HG03521 (cell line): ENCODE measurements at regions not wholly inside any gene's neighbourhood (a gene's known extent, or its start where the extent isn't known, plus 50 kb on each side); places are given as distances from the start of the nearest gene placed in this dataset.
A peak's percentile ranks its signal among the peaks of the same experiment; 100 is the strongest.
"Not testable (repeated sequence)": the region's sequence is repeated elsewhere in the genome, so short reads cannot be mapped to it uniquely, and the experiment has no call there.

Source experiments
- ATAC-seq: cut with Tn5 transposase; IDR thresholded peaks from one replicate; pipeline ENCODE4 v1.9.1; 2021; ENCODE audit warnings: mild to moderate bottlenecking, moderate library complexity; ENCODE audit not compliant: unreplicated experiment

DNA sequence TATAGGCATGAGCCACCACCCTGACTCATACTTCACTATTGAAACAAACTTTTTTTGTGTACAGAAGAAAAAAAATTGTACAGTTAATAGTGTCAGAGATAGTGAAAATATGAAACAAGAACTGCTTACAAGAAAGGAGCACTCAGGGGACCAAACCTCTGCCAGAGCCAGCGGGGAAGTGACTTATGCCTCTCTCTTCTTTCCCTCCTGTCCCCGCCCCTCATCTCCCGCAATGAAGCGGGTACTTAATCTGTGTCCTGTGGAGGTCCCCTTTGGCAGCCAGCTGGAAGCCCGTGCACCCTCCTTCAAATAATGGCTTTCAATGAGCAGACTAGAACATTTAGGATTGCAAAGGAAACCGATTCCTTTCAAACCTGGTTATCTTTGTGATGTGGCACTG lies 51.5 kb downstream of the PPIAL4A start:
- not testable (repeated sequence) for ATAC-seq

DNA sequence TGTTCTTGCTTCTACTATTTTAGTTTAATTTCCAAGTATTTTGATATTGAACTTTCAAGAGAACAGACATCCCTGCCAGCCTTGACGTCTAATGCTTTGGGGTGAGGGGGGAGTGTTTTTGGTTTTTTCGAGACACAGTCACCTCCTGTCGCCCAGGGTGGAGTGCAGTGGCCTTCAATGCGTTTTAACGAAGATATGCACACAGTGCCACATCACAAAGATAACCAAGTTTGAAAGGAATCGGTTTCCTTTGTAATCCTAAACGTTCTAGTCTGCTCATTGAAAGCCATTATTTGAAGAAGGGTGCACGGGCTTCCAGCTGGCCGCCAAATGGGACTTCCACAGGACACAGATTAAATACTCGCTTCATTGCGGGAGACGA lies 52.3 kb downstream of the PPIAL4A start:
- not testable (repeated sequence) for ATAC-seq

DNA sequence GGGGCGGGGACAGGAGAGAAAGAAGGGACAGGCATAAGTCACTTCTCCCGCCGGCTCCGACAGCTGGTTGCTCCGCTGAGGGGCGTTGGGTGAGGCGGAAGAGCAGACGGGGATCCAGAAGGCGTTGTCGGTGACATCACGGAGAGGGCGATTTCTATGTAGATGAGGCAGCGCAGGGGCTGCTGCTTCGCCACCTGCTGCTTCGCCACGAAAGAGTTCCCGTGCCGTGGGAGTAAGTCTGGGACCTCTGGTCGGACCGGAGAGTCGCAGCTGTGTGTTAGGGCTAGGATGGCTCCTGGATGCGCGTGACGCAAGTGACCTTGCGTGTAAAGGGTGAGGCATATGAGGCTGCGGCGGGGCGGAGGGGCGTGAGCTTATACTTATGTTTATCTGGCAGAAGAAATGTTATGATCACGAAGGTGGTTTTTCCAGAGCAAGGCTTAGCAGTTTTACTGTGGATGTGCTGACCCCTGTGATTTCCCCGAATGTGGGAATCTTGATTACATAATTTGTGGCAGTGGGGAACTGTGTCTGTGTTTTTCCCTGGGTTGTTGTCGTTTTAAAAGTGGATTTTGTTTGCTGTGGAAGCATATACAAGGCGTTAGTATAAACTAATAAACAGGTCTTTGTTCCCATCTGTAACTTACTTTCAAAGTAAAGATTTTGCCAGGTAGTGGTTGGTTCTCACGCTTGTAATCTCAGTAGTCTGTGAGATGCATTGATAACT lies 52.8 kb downstream of the PPIAL4A start:
- ATAC-seq, result peak; percentile 53

DNA sequence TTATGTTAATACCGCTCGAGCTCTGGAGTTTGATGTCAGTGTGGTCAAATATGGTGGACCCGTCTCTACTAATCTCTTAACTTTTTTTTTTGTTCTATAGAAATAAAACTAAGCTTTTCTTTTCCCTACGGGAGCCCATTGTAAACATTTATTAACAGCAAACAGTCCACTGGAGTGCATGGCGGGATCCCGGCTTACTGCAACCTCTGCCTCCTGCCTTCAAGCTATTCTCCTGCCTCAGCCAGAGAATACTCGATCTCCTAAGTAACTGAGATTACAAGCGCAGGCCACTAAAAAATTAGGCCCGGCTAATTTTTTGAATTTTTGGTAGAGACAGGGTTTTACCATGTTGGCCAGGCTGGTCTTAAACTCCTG lies 53.4 kb downstream of the PPIAL4A start:
- ATAC-seq, result peak; percentile 6

DNA sequence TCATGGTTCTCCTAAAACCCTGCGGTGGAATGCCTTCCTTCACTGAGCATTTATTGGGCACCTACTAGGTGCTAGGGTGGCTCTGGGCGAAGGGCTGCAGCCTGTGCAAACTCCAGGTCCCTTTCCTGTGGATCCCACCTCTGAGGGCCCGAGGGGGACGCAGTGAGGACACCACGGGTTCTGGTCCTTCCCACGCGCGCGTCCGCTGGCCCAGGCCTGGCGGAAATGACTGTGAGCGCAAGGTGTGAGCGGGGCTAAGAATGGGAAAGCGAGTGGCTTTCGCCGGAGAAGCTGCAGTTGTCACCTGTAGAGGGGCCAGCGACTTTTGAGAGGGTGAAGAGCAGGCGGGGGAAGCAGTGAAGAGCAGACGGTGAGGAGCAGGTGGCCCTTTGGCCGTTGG lies 55.1 kb downstream of the PPIAL4A start:
- ATAC-seq, result not testable (repeated sequence)

DNA sequence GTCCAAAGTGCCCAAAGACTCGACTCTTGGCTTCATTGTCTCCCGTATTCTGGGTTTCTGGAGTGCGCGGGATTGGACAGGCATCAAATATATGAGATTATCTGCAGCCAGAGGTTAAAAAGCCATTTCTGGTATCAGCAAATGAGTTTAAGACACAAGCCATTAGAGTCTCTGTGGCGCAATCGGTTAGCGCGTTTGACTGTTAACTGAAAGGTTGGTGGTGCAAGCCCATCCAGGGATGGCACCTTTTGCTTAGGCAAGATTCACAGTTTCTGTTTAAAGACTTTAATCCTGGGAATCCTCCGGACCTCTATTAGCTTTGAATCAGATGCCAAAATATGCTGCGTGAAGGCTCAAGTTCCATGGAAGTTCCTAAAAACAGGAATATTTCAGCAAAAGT lies 55.6 kb downstream of the PPIAL4A start:
- not testable (repeated sequence) for ATAC-seq

DNA sequence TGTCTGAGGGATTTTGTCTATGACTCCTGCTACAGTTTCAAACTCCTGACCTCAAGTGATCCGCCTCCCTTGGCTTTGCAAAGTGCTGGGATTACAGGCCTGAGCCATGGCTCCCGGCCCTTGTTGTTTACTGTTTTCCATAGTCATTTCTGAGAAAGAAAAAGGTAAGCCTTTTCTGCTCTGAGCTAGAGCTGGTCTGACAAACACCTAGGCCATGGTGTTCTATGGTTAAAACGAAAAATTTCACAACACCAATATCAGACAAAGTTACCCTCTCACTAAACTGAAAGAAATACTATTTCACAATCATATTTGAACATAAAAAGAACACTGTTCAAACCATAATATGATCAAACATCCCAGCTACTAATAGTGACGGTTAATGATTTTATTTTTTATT lies 57.5 kb downstream of the PPIAL4A start:
- not testable (repeated sequence) for ATAC-seq

DNA sequence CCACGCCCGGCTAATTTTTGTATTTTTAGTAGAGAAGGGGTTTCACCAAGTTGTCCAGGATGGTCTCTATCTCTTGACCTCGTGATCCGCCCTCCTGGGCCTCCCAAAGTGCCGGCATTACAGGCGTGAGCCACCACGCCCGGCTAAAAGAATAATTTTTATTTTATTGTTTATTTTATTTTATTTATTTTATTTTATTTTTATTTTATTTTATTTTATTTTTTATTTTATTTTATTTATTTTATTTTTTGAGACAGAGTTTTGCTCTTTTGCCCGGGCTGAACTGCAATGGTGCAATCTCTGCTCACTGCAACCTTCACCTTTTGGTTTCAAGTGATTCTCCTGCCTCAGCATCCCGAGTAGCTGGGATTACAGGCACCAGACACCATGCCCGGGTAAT lies 60.2 kb downstream of the PPIAL4A start:
- not testable (repeated sequence) for ATAC-seq

DNA sequence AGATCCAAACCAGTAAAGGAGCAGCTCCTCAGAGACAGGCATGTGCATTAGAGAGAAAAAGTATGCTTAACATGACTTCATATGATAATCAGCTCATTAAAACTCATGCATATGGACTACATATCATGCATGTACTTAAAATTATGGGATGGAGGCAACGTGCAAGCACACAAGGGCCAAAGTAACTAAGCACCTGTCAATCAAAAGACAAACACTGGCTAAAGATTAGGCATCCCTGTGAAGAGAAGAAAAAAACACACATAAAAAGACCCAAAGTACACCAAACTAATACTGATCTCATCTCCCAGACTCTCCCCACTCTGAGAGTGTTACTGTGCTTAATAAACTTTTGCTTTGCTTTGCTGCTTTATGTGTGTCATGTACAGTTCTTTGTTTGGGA lies 61.1 kb downstream of the PPIAL4A start:
- not testable (repeated sequence) for ATAC-seq

DNA sequence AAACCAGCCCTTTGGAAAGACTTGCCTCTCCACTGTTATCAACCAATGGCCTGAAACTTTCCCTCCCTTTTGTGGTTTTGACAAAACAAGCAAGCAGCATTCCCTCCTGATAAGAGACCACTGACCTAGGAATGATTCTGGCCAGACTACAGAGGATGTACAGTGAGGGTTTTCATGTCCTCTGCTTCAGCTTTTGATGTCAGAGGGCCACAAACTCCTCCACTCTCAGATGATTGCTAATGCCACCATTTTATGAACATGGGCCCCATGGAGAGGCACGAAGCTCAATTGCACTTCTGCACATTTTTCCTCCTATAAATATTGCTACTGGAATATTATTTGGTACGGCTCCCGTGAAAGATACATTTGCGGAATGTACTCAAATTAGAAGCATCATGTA lies 61.5 kb downstream of the PPIAL4A start:
- not testable (repeated sequence) for ATAC-seq

- ATAC-seq, result not testable (repeated sequence)
Measured at GRCh38 chr1:120952207-120952870, 62.8 kb downstream of the PPIAL4A start.

- not testable (repeated sequence) for ATAC-seq
Measured at GRCh38 chr1:120952871-120953265, 63.3 kb downstream of the PPIAL4A start.

- ATAC-seq, result no peak
Measured at GRCh38 chr1:120954736-120955135, 65.2 kb downstream of the PPIAL4A start.

DNA sequence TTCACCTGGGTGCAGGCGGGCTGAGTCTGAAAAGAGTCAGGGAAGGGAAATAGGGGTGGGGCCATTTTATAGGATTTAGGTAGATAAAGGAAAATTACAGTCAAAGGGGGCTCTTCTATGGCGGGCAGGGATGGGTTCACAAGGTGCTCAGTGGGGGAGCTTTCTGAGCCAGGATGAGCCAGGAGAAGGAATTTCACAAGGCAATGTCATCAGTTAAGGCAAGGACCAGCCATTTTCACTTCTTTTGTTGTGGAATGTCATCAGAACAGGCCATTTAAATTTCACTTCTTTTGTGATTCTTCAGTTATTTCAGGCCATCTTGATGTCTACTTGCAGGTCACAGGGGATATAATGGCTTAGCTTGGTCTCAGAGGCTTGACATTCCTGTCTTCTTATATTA lies 66.4 kb downstream of the PPIAL4A start:
- ATAC-seq, result not testable (repeated sequence)

DNA sequence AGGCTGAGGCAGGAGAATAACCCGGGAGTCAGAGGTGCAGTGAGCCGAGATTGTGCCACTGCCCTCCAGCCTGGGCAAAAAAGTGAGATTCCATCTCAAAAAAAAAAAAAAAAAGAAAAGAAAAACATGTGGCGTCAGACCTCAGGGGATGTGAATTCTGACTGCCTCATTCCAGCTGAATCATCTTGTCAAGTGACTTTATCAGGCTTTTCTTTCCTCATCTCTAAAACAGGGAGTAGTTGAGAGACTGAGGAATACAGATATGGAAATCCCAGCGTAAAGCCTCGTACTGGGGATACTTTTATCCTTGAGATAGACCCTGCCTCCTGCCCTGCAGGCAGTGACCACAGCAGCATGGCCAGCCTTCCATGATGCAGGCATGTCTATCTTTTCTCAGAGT lies 76.4 kb downstream of the PPIAL4A start:
- not testable (repeated sequence) for ATAC-seq

DNA sequence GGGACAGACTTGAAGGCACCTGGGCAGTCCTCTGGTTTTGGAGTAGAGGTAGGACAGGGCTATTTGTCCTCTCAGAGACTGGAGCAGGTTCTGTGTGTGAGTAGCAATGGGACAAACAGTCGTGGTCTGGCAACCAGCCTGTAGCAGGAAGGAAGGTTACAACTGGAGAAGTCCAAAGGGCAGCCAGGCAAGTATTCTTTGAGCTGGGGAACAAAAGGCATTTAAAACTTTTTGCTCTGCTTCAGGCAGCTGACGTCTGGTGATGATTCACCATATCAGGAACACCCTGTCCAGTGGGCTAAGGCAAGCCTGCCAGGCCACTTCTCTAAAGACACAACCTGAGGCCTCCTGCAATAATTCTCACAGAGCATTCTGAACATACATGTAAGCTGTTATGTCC lies 83.3 kb downstream of the PPIAL4A start:
- not testable (repeated sequence) for ATAC-seq

- not testable (repeated sequence) for ATAC-seq
Measured at GRCh38 chr1:120973836-120974235, 84.3 kb downstream of the PPIAL4A start.

GRCh38 chr1:120977279-120977678 lies 87.7 kb downstream of the PPIAL4A start:
- ATAC-seq, result not testable (repeated sequence)

DNA sequence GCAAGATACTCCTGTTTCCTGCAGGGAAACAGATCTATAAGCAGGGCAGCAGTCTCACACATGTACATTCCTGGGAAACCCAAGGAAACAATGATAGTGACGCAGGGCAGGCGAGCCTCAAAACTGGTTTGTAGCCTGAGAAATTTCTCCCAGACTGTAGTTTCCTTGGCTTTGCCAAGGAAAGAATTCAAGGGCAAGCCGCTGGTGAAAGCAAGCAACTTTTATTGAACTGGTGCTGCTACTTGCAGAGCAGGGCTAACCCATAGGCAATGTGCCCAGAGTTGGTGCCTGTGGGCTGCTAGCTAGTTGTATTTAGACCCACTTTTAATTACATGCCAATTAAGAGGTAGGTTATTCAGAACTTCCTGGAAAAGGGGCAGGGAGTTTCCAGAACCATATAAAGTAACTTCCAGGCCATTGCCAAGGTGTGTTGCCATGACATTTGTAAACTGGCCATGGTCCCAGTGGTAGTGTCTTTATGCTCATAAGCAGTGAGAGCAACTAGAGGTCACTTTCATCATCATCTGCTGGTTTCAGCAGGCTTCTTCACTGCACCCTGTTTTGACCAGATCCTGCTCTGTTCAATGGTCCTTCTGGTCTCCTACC lies 92.0 kb downstream of the PPIAL4A start:
- ATAC-seq, result not testable (repeated sequence)

- not testable (repeated sequence) for ATAC-seq
Measured at GRCh38 chr1:120994614-120995013, 105.0 kb downstream of the PPIAL4A start.

GRCh38 chr1:120995025-120995424 lies 105.5 kb downstream of the PPIAL4A start:
- not testable (repeated sequence) for ATAC-seq
